AG04449 (cell line): ENCODE measurements at regions not wholly inside any gene's neighbourhood (a gene's known extent, or its start where the extent isn't known, plus 50 kb on each side); places are given as distances from the start of the nearest gene placed in this dataset.

ENCODE experiments used
- CTCF ChIA-PET: fragments of 350-600 bp; formaldehyde crosslinking; extraction: SDS; loops from one replicate; lab custom pipeline; 2021; ENCODE audit warnings: antibody characterized with exemption; lab: Yijun Ruan, JAX
- POLR2A ChIA-PET: fragments of 400-600, 350-600 bp; formaldehyde crosslinking; extraction: SDS; loops from one replicate; lab custom pipeline; 2020; ENCODE audit warnings: antibody characterized with exemption, inconsistent platforms; lab: Yijun Ruan, JAX
- DNase-seq: peaks from one replicate; pipeline ENCODE4 v3.0.0-alpha.2; 2010; ENCODE audit warnings: low read depth, low spot score
- H3K4me3 ChIP-seq: 2 replicates; pipeline ENCODE4 v1.5.1; 2011; ENCODE audit warnings: low read depth, mild to moderate bottlenecking, control low read depth, low read length
- CTCF ChIP-seq: IDR thresholded peaks from one replicate; pipeline ENCODE4 v1.5.1; 2011; ENCODE audit warnings: mild to moderate bottlenecking, moderate library complexity, low read length, control low read depth, inconsistent platforms; ENCODE audit not compliant: insufficient read depth; ENCODE audit errors: missing control alignments

- no peak overlapping the region for H3K4me3 ChIP-seq
- no peak for DNase-seq
- ChIA-PET CTCF (no interaction called here), POLR2A (no interaction called here)
- no peak for TF ChIP-seq CTCF
Observed at GRCh38 chr5:130251931-130252330, 347.7 kb downstream of the CHSY3 start.

- ChIA-PET CTCF (no interaction called here), POLR2A (no interaction called here)
- no peak for TF ChIP-seq CTCF
- no peak for DNase-seq
- H3K4me3 ChIP-seq, result no peak overlapping the region
Observed at GRCh38 chr5:130243641-130244040, 339.4 kb downstream of the CHSY3 start.

- TF ChIP-seq CTCF, result no peak
- no peak overlapping the region for H3K4me3 ChIP-seq
- ChIA-PET CTCF (interaction anchor here (1.1 kb wide), 1 partner anchor 39 kb away, joined by 4 read pairs; no protein-coding TSS in a partner anchor), POLR2A (no interaction called here)
- DNase-seq, result no peak
Observed at GRCh38 chr5:130237721-130238120, 333.5 kb downstream of the CHSY3 start.
